ENCODE measurements at regions not wholly inside any gene's neighbourhood (a gene's known extent, or its start where the extent isn't known, plus 50 kb on each side); places are given as distances from the start of the nearest gene placed in this dataset.

GRCh38 chr7:52959336-52959735 lies 76.1 kb upstream of the POM121L12 start:
- no peak for TF ChIP-seq EZH2 (IDR thresholded peaks at IDR 0.05)
- TF ChIP-seq POLR2AphosphoS5 (IDR thresholded peaks at IDR 0.05; ENCODE audit: borderline replicate concordance, low read depth, low read length) = no peak
- TF ChIP-seq FOXP2 (optimal IDR thresholded peaks at IDR 0.05; ENCODE audit: control extremely low read depth, extremely low read length, insufficient read depth) = no peak
